Hepatocyte (in vitro differentiated cells): ENCODE measurements at regions not wholly inside any gene's neighbourhood (a gene's known extent, or its start where the extent isn't known, plus 50 kb on each side); places are given as distances from the start of the nearest gene placed in this dataset.

Experiments
- DNase-seq: peaks from one replicate; pipeline ENCODE4 v3.0.0-alpha.2; 2016; ENCODE audit warnings: low spot score
- H2AFZ ChIP-seq: fragments of 200-600 bp; sonication (generic); 2 replicates; pipeline ENCODE4 v1.6.0; 2016; ENCODE audit warnings: antibody characterized with exemption, mild to moderate bottlenecking
- H3K27ac ChIP-seq: fragments of 200-600 bp; sonication (generic); 2 replicates; pipeline ENCODE4 v1.5.1; 2016; ENCODE audit warnings: mild to moderate bottlenecking
- H3K27me3 ChIP-seq: fragments of 200-600 bp; sonication (generic); 2 replicates; pipeline ENCODE4 v1.6.1; 2016
- H3K36me3 ChIP-seq: fragments of 200-600 bp; sonication (generic); replicated peaks from 2 replicates; pipeline ENCODE4 v1.5.1; 2016; ENCODE audit warnings: low read depth; ENCODE audit not compliant: insufficient read depth
- H3K4me1 ChIP-seq: fragments of 200-600 bp; sonication (generic); 2 replicates; pipeline ENCODE4 v1.5.1; 2016; ENCODE audit warnings: mild to moderate bottlenecking, moderate library complexity; ENCODE audit not compliant: insufficient read depth
- H3K4me2 ChIP-seq: fragments of 200-600 bp; sonication (generic); 2 replicates; pipeline ENCODE4 v1.6.0; 2016
- H3K4me3 ChIP-seq: fragments of 200-600 bp; sonication (generic); 2 replicates; pipeline ENCODE4 v1.5.1; 2016; ENCODE audit warnings: mild to moderate bottlenecking
- H3K79me2 ChIP-seq: fragments of 200-600 bp; sonication (generic); 2 replicates; pipeline ENCODE4 v1.6.0; 2017; ENCODE audit warnings: mild to moderate bottlenecking
- H3K9me2 ChIP-seq: fragments of 200-600 bp; sonication (generic); replicated peaks from 2 replicates; pipeline ENCODE4 v1.6.0; 2017; ENCODE audit warnings: mild to moderate bottlenecking; ENCODE audit not compliant: insufficient read depth
- H3K9me3 ChIP-seq: fragments of 200-600 bp; sonication (generic); 2 replicates; pipeline ENCODE4 v1.5.1; 2016; ENCODE audit warnings: low read depth, mild to moderate bottlenecking
- H4K20me1 ChIP-seq: fragments of 200-600 bp; sonication (generic); 2 replicates; pipeline ENCODE4 v1.6.0; 2016; ENCODE audit warnings: mild to moderate bottlenecking; ENCODE audit not compliant: insufficient read depth, poor library complexity, severe bottlenecking
- CTCF ChIP-seq: fragments of 200-600 bp; sonication (generic); IDR thresholded peaks from 2 replicates; pipeline ENCODE4 v1.5.1; 2016; ENCODE audit warnings: antibody characterized with exemption, mild to moderate bottlenecking; ENCODE audit not compliant: poor library complexity
- EZH2 ChIP-seq: fragments of 200-600 bp; sonication (generic); IDR thresholded peaks from 2 replicates; pipeline ENCODE4 v1.6.1; 2016; ENCODE audit warnings: antibody characterized with exemption, mild to moderate bottlenecking, borderline replicate concordance
- EZH2phosphoT487 ChIP-seq: fragments of 200-600 bp; sonication (generic); IDR thresholded peaks from one replicate; pipeline ENCODE4 v1.6.1; 2018; ENCODE audit warnings: antibody characterized with exemption, mild to moderate bottlenecking, low read depth, moderate library complexity; ENCODE audit not compliant: unreplicated experiment, severe bottlenecking
- WGBS: methylation state at CpG from one replicate; pipeline ENCODE4 v1.1.6; 2016; ENCODE audit warnings: low lambda C conversion rate; ENCODE audit errors: missing lambda C conversion rate; 5-methylcytosine and 5-hydroxymethylcytosine counted together

GRCh38 chr3:162643245-162643644, 1146.6 kb downstream of the OTOL1 start:
- Histone ChIP-seq H4K20me1 (no peaks in the 10 kb centered on the region), H3K36me3 (no peaks in the 10 kb centered on the region), H3K79me2 (no peaks in the 10 kb centered on the region), H3K9me2 (no peaks in the 10 kb centered on the region), H3K27ac (no peak overlapping the region), H3K4me1 (no peaks in the 10 kb centered on the region), H3K9me3 (no peaks in the 10 kb centered on the region), H3K4me2 (no peak overlapping the region), H3K27me3 (no peaks in the 10 kb centered on the region), H2AFZ (no peak overlapping the region), H3K4me3 (no peak overlapping the region)
- no peak for DNase-seq
- WGBS, result 78% methylated on average over 2 of the region's 2 CpGs
- TF ChIP-seq CTCF (no peak), EZH2phosphoT487 (no peak), EZH2 (no peak)

DNA sequence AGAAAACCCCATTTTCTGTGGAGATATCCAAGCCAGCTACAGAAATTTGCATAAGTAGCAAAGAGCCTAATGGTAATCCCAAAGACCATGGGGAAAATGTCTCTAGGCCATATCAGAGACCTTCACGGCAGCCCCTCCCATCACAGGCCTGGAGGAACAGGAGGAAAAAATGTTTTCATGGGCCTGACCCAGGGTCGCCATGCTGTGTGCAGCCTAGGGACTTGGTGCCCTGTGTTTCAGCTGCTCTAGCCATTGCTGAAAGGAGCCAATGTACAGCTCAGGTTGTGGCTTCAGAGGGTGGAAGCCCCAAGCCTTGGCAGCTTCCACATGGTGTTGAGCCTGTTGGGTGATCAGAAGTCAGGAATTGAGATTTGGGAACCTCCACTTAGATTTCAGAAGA, 1150.7 kb downstream of the OTOL1 start:
- no peaks in the 10 kb centered on the region for H3K27me3 ChIP-seq
- H2AFZ ChIP-seq, result no peak overlapping the region
- H4K20me1 ChIP-seq, result no peaks in the 10 kb centered on the region
- H3K4me2 ChIP-seq, result no peak overlapping the region
- no peak for DNase-seq
- no peak overlapping the region for H3K4me3 ChIP-seq
- H3K4me1 ChIP-seq, result no peaks in the 10 kb centered on the region
- no peaks in the 10 kb centered on the region for H3K9me3 ChIP-seq
- H3K27ac ChIP-seq, result no peak overlapping the region
- H3K9me2 ChIP-seq, result no peaks in the 10 kb centered on the region
- H3K36me3 ChIP-seq, result no peaks in the 10 kb centered on the region
- H3K79me2 ChIP-seq, result no peaks in the 10 kb centered on the region
- WGBS, result 74% methylated on average over 2 of the region's 2 CpGs
- TF ChIP-seq EZH2, result no peak
- no peak for TF ChIP-seq EZH2phosphoT487
- TF ChIP-seq CTCF, result no peak

GRCh38 chr3:162658003-162658402, 1161.4 kb downstream of the OTOL1 start:
- no peak for TF ChIP-seq CTCF
- TF ChIP-seq EZH2phosphoT487, result no peak
- TF ChIP-seq EZH2, result no peak
- 52% methylated on average over 1 of the region's 1 CpG for WGBS
- no peak overlapping the region for H3K27ac ChIP-seq

More at GRCh38 chr3:162658003-162658402, 1161.4 kb downstream of the OTOL1 start:
- no peak overlapping the region for H3K4me2 ChIP-seq
- H3K36me3 ChIP-seq, result no peaks in the 10 kb centered on the region
- no peaks in the 10 kb centered on the region for H3K79me2 ChIP-seq
- H3K27me3 ChIP-seq, result no peaks in the 10 kb centered on the region
- no peaks in the 10 kb centered on the region for H3K9me3 ChIP-seq
- H2AFZ ChIP-seq, result no peak overlapping the region
- no peak overlapping the region for H3K4me3 ChIP-seq
- H3K9me2 ChIP-seq, result no peaks in the 10 kb centered on the region
- H4K20me1 ChIP-seq, result no peaks in the 10 kb centered on the region
- no peak for DNase-seq
- H3K4me1 ChIP-seq, result no peaks in the 10 kb centered on the region
